RWPE1 (cell line): ENCODE measurements at regions not wholly inside any gene's neighbourhood (a gene's known extent, or its start where the extent isn't known, plus 50 kb on each side); places are given as distances from the start of the nearest gene placed in this dataset.

ENCODE experiments used
- CTCF ChIA-PET: fragments of 350-600 bp; sonication (Branson Sonifier 250); formaldehyde crosslinking; extraction: SDS; loops from one replicate; lab custom pipeline; 2021; lab: Yijun Ruan, JAX
- POLR2A ChIA-PET: fragments of 400-600 bp; formaldehyde crosslinking; extraction: SDS; loops from one replicate; lab custom pipeline; 2020; ENCODE audit warnings: antibody characterized with exemption; ENCODE audit not compliant: low non-redundant PET; lab: Yijun Ruan, JAX
- DNase-seq: peaks from one replicate; pipeline ENCODE4 v3.0.0; 2012; ENCODE audit warnings: low spot score
- H3K27ac ChIP-seq: fragments of 450-650 bp; 2 replicates; pipeline ENCODE4 v1.5.1; 2017
- CTCF ChIP-seq: fragments of 450-650 bp; conservative IDR thresholded peaks from 2 replicates; pipeline ENCODE4 v1.5.1; 2017; ENCODE audit warnings: low read depth, mild to moderate bottlenecking

GRCh38 chr5:72604111-72604797 is 97.0 kb upstream of the ZNF366 start:
- no peak for TF ChIP-seq CTCF
- ChIA-PET POLR2A (no interaction called here), CTCF (no interaction called here)
- H3K27ac ChIP-seq, result peak overlapping the region; percentile 73
- DNase-seq, result no peak

- ChIA-PET CTCF (no interaction called here), POLR2A (no interaction called here)
- TF ChIP-seq CTCF, result no peak
- no peak for DNase-seq
- H3K27ac ChIP-seq, result peak overlapping the region; percentile 73; the same call in 1 of the 2 replicates
Measured at GRCh38 chr5:72602696-72603685, 95.8 kb upstream of the ZNF366 start.

- POLR2A ChIA-PET, result no interaction called here
- TF ChIP-seq CTCF, result no peak
- no peak overlapping the region for H3K27ac ChIP-seq
- CTCF ChIA-PET, result interaction anchor here (1.1 kb wide), 1 partner anchor 9 kb away, joined by 3 read pairs; no protein-coding TSS in a partner anchor
- no peak for DNase-seq
Measured at GRCh38 chr5:72601861-72602260, 94.7 kb upstream of the ZNF366 start.

- CTCF ChIA-PET, result no interaction called here
- peak; percentile 95 for DNase-seq
Measured at GRCh38 chr5:72600391-72600981, 93.3 kb upstream of the ZNF366 start.

GRCh38 chr5:72599519-72600370 is 92.5 kb upstream of the ZNF366 start:
- peak; percentile 67 for DNase-seq
- peak overlapping the region; percentile 95 for H3K27ac ChIP-seq
- ChIA-PET CTCF (interaction anchor here (0.7 to 1.0 kb wide), 3 partner anchors 10 to 233 kb away, joined by 3 read pairs; no protein-coding TSS in a partner anchor), POLR2A (no interaction called here)
- TF ChIP-seq CTCF, result no peak

More at GRCh38 chr5:72600391-72600981, 93.3 kb upstream of the ZNF366 start:
- peak overlapping the region; percentile 95 for H3K27ac ChIP-seq
- POLR2A ChIA-PET, result no interaction called here
- TF ChIP-seq CTCF, result no peak
